ENCODE measurements at regions not wholly inside any gene's neighbourhood (a gene's known extent, or its start where the extent isn't known, plus 50 kb on each side); places are given as distances from the start of the nearest gene placed in this dataset.

DNA sequence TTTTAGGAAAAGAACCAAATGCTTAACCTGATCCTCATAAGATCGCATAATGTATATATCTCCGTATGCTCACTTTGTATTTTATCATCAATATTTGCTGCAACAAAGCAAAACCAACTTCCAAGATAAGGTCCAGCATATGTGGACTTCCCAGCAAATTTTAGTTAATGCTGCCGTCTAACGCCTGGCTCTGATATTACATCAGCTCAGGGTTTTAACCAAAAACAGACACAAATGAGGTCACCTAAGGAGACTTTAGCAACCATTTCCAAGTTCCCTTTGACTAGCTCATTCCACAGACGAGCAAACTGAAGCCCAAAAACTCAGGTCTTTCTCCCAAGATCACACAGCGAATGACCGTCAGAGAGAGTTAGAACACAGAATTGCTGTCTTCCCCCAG lies 59.4 kb upstream of the UCN3 start:
- Histone ChIP-seq H3K9me3 (ENCODE audit: control insufficient read depth, low read length) (peaks cover 4% of the 10 kb centered on the region), H3K27ac (ENCODE audit: low read length, poor library complexity, severe bottlenecking) (no peak overlapping the region), H3K18ac (ENCODE audit: low read depth in 1 of 2, low read length in 2 of 2) (no peak overlapping the region), H3K79me1 (replicated peaks; ENCODE audit: low read length, poor library complexity, severe bottlenecking) (no peaks in the 10 kb centered on the region), H3K9ac (ENCODE audit: low read length) (peak overlapping the region; percentile 71), H4K91ac (ENCODE audit: low read length) (no peak overlapping the region), H2BK15ac (ENCODE audit: low read depth, poor library complexity, severe bottlenecking) (no peak overlapping the region), H2AK5ac (ENCODE audit: low read length, severe bottlenecking) (no peak overlapping the region), H2BK12ac (ENCODE audit: low read length in 2 of 2) (no peak overlapping the region), H2BK5ac (ENCODE audit: low read depth, low read length, poor library complexity, severe bottlenecking) (no peak overlapping the region), H3K23ac (ENCODE audit: low read length in 2 of 2) (no peak overlapping the region), H3K14ac (ENCODE audit: low read length in 2 of 2) (no peak overlapping the region), H3K4me1 (ENCODE audit: control insufficient read depth, insufficient read depth, low read depth, low read length) (no peaks in the 10 kb centered on the region), H3K4me2 (ENCODE audit: low read length, poor library complexity, severe bottlenecking) (no peak overlapping the region), H3K4me3 (ENCODE audit: insufficient read depth in 1 of 2, low read depth in 1 of 2, low read length in 2 of 2) (no peak overlapping the region), H3K27me3 (ENCODE audit: control insufficient read depth in 1 of 2, insufficient read depth in 1 of 2, low read length in 2 of 2) (no peaks in the 10 kb centered on the region), H2AFZ (ENCODE audit: low read depth, low read length) (no peak overlapping the region), H4K8ac (ENCODE audit: low read length) (no peak overlapping the region), H3K36me3 (ENCODE audit: control insufficient read depth in 1 of 2, insufficient read depth in 2 of 2, low read depth in 1 of 2, low read length in 2 of 2) (no peaks in the 10 kb centered on the region), H3K4ac (ENCODE audit: low read depth in 1 of 2, low read length in 2 of 2) (no peak overlapping the region), H2BK120ac (ENCODE audit: low read depth, low read length) (no peak overlapping the region)
- DNase-seq: no peak
- 92% methylated on average over 7 of the region's 7 CpGs for WGBS

DNA sequence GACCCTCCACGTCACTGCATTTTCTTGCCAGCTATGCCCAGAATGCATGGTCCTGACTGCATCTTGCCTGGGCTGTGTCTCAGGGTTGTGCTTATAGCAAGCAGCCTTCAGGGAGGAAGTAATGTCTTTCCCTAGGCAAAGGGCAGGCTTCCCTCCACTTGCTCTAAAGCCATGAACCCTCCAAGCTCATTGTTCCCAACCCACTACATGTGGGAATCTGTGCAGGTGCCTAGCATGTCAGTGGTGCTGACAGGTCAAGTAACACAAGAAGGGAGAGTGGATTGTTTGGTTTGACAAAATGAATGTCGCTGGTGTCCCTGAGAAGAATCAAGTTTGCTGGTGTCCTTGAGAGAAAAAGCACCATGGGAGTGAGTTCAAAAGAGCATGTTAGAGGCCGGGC lies 53.9 kb upstream of the UCN3 start:
- Histone ChIP-seq H3K27me3 (ENCODE audit: control insufficient read depth in 1 of 2, insufficient read depth in 1 of 2, low read length in 2 of 2) (no peaks in the 10 kb centered on the region), H2AFZ (ENCODE audit: low read depth, low read length) (no peak overlapping the region), H2BK120ac (ENCODE audit: low read depth, low read length) (no peak overlapping the region), H3K4me2 (ENCODE audit: low read length, poor library complexity, severe bottlenecking) (no peak overlapping the region), H3K4me1 (ENCODE audit: control insufficient read depth, insufficient read depth, low read depth, low read length) (no peaks in the 10 kb centered on the region), H2BK5ac (ENCODE audit: low read depth, low read length, poor library complexity, severe bottlenecking) (no peak overlapping the region), H3K9ac (ENCODE audit: low read length) (no peak overlapping the region), H3K79me1 (replicated peaks; ENCODE audit: low read length, poor library complexity, severe bottlenecking) (no peaks in the 10 kb centered on the region), H3K36me3 (ENCODE audit: control insufficient read depth in 1 of 2, insufficient read depth in 2 of 2, low read depth in 1 of 2, low read length in 2 of 2) (no peaks in the 10 kb centered on the region), H3K14ac (ENCODE audit: low read length in 2 of 2) (no peak overlapping the region), H4K8ac (ENCODE audit: low read length) (no peak overlapping the region), H3K23ac (ENCODE audit: low read length in 2 of 2) (no peak overlapping the region), H3K4me3 (ENCODE audit: insufficient read depth in 1 of 2, low read depth in 1 of 2, low read length in 2 of 2) (no peak overlapping the region), H3K4ac (ENCODE audit: low read depth in 1 of 2, low read length in 2 of 2) (no peak overlapping the region), H3K27ac (ENCODE audit: low read length, poor library complexity, severe bottlenecking) (no peak overlapping the region), H4K91ac (ENCODE audit: low read length) (no peak overlapping the region), H2BK15ac (ENCODE audit: low read depth, poor library complexity, severe bottlenecking) (no peak overlapping the region), H2BK12ac (ENCODE audit: low read length in 2 of 2) (no peak overlapping the region), H3K9me3 (ENCODE audit: control insufficient read depth, low read length) (no peaks in the 10 kb centered on the region), H2AK5ac (ENCODE audit: low read length, severe bottlenecking) (no peak overlapping the region), H3K18ac (ENCODE audit: low read depth in 1 of 2, low read length in 2 of 2) (no peak overlapping the region)
- no peak for DNase-seq
- 88% methylated on average over 3 of the region's 3 CpGs for WGBS

DNA sequence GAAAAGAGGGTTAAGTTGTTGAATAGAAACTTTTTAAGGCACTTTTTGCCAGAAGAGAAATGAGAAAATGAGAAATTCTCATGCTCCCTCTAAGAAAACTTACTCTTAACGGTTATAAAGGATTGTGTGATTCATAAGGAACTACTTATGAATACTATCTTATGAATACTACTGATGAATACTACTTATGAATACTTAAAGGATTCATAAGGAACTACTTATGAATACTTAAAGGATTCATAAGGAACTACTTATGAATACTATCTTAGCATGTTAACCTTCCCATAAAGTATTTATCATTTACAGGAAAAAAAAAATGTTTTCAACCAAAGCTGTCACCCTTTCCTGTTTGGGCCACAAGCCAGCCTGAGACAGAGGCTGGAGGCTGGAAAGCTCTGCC lies 53.1 kb upstream of the UCN3 start:
- H2AK5ac ChIP-seq (ENCODE audit: low read length, severe bottlenecking): no peak overlapping the region
- no peak overlapping the region for H3K14ac ChIP-seq (ENCODE audit: low read length in 2 of 2)
- no peaks in the 10 kb centered on the region for H3K27me3 ChIP-seq (ENCODE audit: control insufficient read depth in 1 of 2, insufficient read depth in 1 of 2, low read length in 2 of 2)
- H2BK120ac ChIP-seq (ENCODE audit: low read depth, low read length): no peak overlapping the region
- H3K36me3 ChIP-seq (ENCODE audit: control insufficient read depth in 1 of 2, insufficient read depth in 2 of 2, low read depth in 1 of 2, low read length in 2 of 2): no peaks in the 10 kb centered on the region
- H4K91ac ChIP-seq (ENCODE audit: low read length): no peak overlapping the region
- DNase-seq: no peak
- no peak overlapping the region for H2BK5ac ChIP-seq (ENCODE audit: low read depth, low read length, poor library complexity, severe bottlenecking)
- no peaks in the 10 kb centered on the region for H3K79me1 ChIP-seq (replicated peaks; ENCODE audit: low read length, poor library complexity, severe bottlenecking)
- no peaks in the 10 kb centered on the region for H3K9me3 ChIP-seq (ENCODE audit: control insufficient read depth, low read length)
- no CpG with 5 or more reads among the region's 1 CpG for WGBS
- H4K8ac ChIP-seq (ENCODE audit: low read length): no peak overlapping the region
- no peak overlapping the region for H3K4ac ChIP-seq (ENCODE audit: low read depth in 1 of 2, low read length in 2 of 2)
- no peak overlapping the region for H2BK15ac ChIP-seq (ENCODE audit: low read depth, poor library complexity, severe bottlenecking)
- H3K23ac ChIP-seq (ENCODE audit: low read length in 2 of 2): no peak overlapping the region
- H3K4me1 ChIP-seq (ENCODE audit: control insufficient read depth, insufficient read depth, low read depth, low read length): no peaks in the 10 kb centered on the region
- no peak overlapping the region for H3K4me2 ChIP-seq (ENCODE audit: low read length, poor library complexity, severe bottlenecking)
- H2AFZ ChIP-seq (ENCODE audit: low read depth, low read length): no peak overlapping the region
- H2BK12ac ChIP-seq (ENCODE audit: low read length in 2 of 2): no peak overlapping the region
- H3K9ac ChIP-seq (ENCODE audit: low read length): no peak overlapping the region
- no peak overlapping the region for H3K18ac ChIP-seq (ENCODE audit: low read depth in 1 of 2, low read length in 2 of 2)
- no peak overlapping the region for H3K27ac ChIP-seq (ENCODE audit: low read length, poor library complexity, severe bottlenecking)
- H3K4me3 ChIP-seq (ENCODE audit: insufficient read depth in 1 of 2, low read depth in 1 of 2, low read length in 2 of 2): no peak overlapping the region

DNA sequence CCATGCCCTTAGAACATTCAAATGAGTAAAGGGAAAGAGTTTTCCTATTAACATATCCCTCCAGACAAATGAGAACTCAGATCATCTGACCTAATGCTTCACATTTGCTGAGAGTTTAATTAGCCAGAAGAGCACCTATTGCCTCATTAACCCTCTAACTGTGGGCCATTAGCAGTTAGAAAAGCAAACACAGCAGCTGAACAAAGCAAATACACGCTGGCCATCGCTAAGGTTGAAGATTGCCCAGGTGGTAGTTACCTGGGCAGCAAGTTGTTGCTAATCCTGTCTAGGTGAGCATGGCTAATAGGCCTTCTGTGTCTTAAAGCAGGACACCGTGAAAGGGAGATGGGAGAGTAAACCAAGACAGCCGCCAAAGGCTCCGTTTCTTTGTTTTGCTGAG lies 49.9 kb upstream of the UCN3 start:
- H3K4me3 ChIP-seq (ENCODE audit: insufficient read depth in 1 of 2, low read depth in 1 of 2, low read length in 2 of 2): no peak overlapping the region
- no peak overlapping the region for H4K91ac ChIP-seq (ENCODE audit: low read length)
- H4K8ac ChIP-seq (ENCODE audit: low read length): no peak overlapping the region
- H3K27me3 ChIP-seq (ENCODE audit: control insufficient read depth in 1 of 2, insufficient read depth in 1 of 2, low read length in 2 of 2): no peaks in the 10 kb centered on the region
- no peak overlapping the region for H2BK15ac ChIP-seq (ENCODE audit: low read depth, poor library complexity, severe bottlenecking)
- no peak overlapping the region for H2AK5ac ChIP-seq (ENCODE audit: low read length, severe bottlenecking)
- H3K9ac ChIP-seq (ENCODE audit: low read length): no peak overlapping the region
- no peak for DNase-seq
- WGBS: 95% methylated on average over 5 of the region's 5 CpGs
- peaks cover 7% of the 10 kb centered on the region for H3K4me1 ChIP-seq (ENCODE audit: control insufficient read depth, insufficient read depth, low read depth, low read length)
- H2AFZ ChIP-seq (ENCODE audit: low read depth, low read length): no peak overlapping the region
- no peaks in the 10 kb centered on the region for H3K36me3 ChIP-seq (ENCODE audit: control insufficient read depth in 1 of 2, insufficient read depth in 2 of 2, low read depth in 1 of 2, low read length in 2 of 2)
- no peak overlapping the region for H3K4me2 ChIP-seq (ENCODE audit: low read length, poor library complexity, severe bottlenecking)
- H3K79me1 ChIP-seq (replicated peaks; ENCODE audit: low read length, poor library complexity, severe bottlenecking): no peaks in the 10 kb centered on the region
- no peak overlapping the region for H3K4ac ChIP-seq (ENCODE audit: low read depth in 1 of 2, low read length in 2 of 2)
- no peak overlapping the region for H3K18ac ChIP-seq (ENCODE audit: low read depth in 1 of 2, low read length in 2 of 2)
- no peak overlapping the region for H3K27ac ChIP-seq (ENCODE audit: low read length, poor library complexity, severe bottlenecking)
- no peak overlapping the region for H2BK5ac ChIP-seq (ENCODE audit: low read depth, low read length, poor library complexity, severe bottlenecking)
- H2BK12ac ChIP-seq (ENCODE audit: low read length in 2 of 2): no peak overlapping the region
- H3K14ac ChIP-seq (ENCODE audit: low read length in 2 of 2): no peak overlapping the region
- no peak overlapping the region for H3K23ac ChIP-seq (ENCODE audit: low read length in 2 of 2)
- H3K9me3 ChIP-seq (ENCODE audit: control insufficient read depth, low read length): no peaks in the 10 kb centered on the region
- H2BK120ac ChIP-seq (ENCODE audit: low read depth, low read length): no peak overlapping the region
